ENCODE measurements at regions not wholly inside any gene's neighbourhood (a gene's known extent, or its start where the extent isn't known, plus 50 kb on each side); places are given as distances from the start of the nearest gene placed in this dataset.
"Not testable (repeated sequence)": the region's sequence is repeated elsewhere in the genome, so short reads cannot be mapped to it uniquely, and the experiment has no call there.

DNA sequence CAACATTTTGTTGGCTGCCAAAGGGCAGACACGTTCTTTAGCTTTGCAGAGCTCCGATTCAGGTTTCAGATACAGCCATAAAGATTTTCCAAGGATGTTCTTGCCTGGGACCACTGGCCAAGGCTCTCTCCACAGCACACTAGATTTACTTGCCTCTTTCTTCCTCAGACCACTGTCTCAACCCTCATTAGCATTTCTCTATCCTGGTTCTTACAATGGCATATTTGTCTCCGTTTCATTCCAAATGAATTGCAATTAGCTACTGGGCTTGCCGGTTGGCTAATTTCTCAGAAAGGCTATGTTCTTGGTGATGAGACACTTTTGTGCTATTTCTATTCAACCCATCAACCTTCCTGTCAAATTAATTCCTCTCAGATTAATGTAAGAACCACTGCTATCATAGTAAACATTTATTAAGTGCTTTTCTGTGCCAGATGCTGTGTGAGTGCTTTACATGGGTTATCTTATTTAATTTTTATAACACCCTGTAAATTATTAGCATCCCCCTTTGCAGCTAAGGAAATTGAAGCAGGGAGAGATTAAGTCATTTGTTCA is 118.4 kb upstream of the NR3C1 start:
- TF ChIP-seq JUND (IDR thresholded peaks at IDR 0.05; ENCODE audit: low read depth): no peak
- DNase-seq (ENCODE audit: low read depth in 1 of 2, low spot score in 1 of 2): no peak
- in situ Hi-C loops (cut with HindIII; ENCODE audit: low pct_unique_long_range_greater_than_20kb, low sequenced_read_pairs): no loop called here

GRCh38 chr5:143521141-143521540 is 117.7 kb upstream of the NR3C1 start:
- in situ Hi-C loops (cut with HindIII; ENCODE audit: low pct_unique_long_range_greater_than_20kb, low sequenced_read_pairs): no loop called here
- no peak for TF ChIP-seq JUND (IDR thresholded peaks at IDR 0.05; ENCODE audit: low read depth)
- DNase-seq (ENCODE audit: low read depth in 1 of 2, low spot score in 1 of 2): no peak

DNA sequence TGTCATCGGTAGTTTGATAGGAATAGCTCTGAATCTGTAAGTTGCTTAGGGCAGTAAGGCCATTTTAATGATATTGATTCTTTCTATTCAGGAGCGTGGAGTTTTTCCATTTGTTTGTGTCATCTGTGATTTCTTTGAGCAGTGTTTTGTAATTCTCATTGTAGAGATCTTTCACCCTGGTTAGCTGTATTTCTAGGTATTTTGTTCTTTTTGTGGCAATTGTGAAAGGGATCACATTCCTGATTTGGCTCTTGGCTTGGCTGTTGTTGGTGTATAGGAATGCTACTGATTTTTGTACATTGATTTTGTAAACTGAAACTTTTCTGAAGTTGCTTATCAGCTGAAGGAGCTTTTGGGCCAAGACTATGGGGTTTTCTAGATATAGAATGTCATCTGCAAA is 115.7 kb upstream of the NR3C1 start:
- in situ Hi-C loops (cut with HindIII; ENCODE audit: low pct_unique_long_range_greater_than_20kb, low sequenced_read_pairs); DNase-seq (ENCODE audit: low read depth in 1 of 2, low spot score in 1 of 2): not testable (repeated sequence)

GRCh38 chr5:143517824-143518223 is 114.3 kb upstream of the NR3C1 start:
- in situ Hi-C loops (cut with HindIII; ENCODE audit: low pct_unique_long_range_greater_than_20kb, low sequenced_read_pairs); DNase-seq (ENCODE audit: low read depth in 1 of 2, low spot score in 1 of 2): not testable (repeated sequence)

GRCh38 chr5:143516249-143516648 is 112.8 kb upstream of the NR3C1 start:
- DNase-seq (ENCODE audit: low read depth in 1 of 2, low spot score in 1 of 2): no peak
- in situ Hi-C loops (cut with HindIII; ENCODE audit: low pct_unique_long_range_greater_than_20kb, low sequenced_read_pairs): no loop called here
- TF ChIP-seq JUND (IDR thresholded peaks at IDR 0.05; ENCODE audit: low read depth): no peak

DNA sequence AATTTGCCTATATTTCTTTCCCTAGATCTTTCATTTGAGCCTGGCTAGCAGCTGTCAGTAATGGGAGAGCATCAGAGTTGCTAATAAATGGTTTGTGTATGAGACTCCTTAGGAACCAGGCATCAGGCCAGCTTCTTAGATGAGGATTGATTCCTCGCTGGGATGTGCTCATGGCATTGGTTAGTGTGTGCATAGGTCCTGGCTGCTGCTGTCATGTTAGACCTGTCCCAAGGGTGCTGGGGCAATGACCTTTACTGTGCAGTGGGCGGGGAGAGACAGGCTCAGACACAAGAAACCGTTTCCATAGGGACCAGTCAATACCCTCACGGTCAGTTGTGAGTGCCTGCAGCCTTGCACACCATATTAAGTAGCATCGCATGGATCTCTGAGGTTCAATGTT is 112.3 kb upstream of the NR3C1 start:
- TF ChIP-seq JUND (IDR thresholded peaks at IDR 0.05; ENCODE audit: low read depth): no peak
- DNase-seq (ENCODE audit: low read depth in 1 of 2, low spot score in 1 of 2): no peak
- in situ Hi-C loops (cut with HindIII; ENCODE audit: low pct_unique_long_range_greater_than_20kb, low sequenced_read_pairs): no loop called here

GRCh38 chr5:143514616-143515335 is 111.3 kb upstream of the NR3C1 start:
- TF ChIP-seq JUND (IDR thresholded peaks at IDR 0.05; ENCODE audit: low read depth): no peak
- in situ Hi-C loops (cut with HindIII; ENCODE audit: low pct_unique_long_range_greater_than_20kb, low sequenced_read_pairs): no loop called here
- no peak for DNase-seq (ENCODE audit: low read depth in 1 of 2, low spot score in 1 of 2)

- DNase-seq (ENCODE audit: low read depth in 1 of 2, low spot score in 1 of 2): no peak
- TF ChIP-seq JUND (IDR thresholded peaks at IDR 0.05; ENCODE audit: low read depth): no peak
- in situ Hi-C loops (cut with HindIII; ENCODE audit: low pct_unique_long_range_greater_than_20kb, low sequenced_read_pairs): no loop called here
Measured at GRCh38 chr5:143513720-143514119, 110.2 kb upstream of the NR3C1 start.

DNA sequence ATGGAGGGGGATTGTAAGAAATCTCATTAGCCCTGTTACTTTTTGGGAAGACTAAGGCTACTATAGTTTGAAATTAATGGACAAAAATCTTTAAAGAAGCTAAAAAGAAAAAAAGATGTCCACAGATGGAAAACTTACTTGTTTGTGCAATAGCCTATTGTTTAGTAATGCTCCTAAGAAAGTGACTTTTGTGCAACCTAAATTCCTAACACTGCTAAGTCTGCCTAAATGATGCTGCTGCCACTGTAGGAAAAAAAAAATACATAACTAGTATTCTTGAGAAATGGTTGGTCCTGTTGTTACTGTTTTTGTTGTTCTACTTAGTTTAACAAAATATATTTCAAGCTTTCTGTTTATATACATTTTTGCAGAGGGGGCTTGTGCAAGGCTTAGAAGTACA is 108.2 kb upstream of the NR3C1 start:
- TF ChIP-seq JUND (IDR thresholded peaks at IDR 0.05; ENCODE audit: low read depth): no peak
- no peak for DNase-seq (ENCODE audit: low read depth in 1 of 2, low spot score in 1 of 2)
- in situ Hi-C loops (cut with HindIII; ENCODE audit: low pct_unique_long_range_greater_than_20kb, low sequenced_read_pairs): no loop called here

DNA sequence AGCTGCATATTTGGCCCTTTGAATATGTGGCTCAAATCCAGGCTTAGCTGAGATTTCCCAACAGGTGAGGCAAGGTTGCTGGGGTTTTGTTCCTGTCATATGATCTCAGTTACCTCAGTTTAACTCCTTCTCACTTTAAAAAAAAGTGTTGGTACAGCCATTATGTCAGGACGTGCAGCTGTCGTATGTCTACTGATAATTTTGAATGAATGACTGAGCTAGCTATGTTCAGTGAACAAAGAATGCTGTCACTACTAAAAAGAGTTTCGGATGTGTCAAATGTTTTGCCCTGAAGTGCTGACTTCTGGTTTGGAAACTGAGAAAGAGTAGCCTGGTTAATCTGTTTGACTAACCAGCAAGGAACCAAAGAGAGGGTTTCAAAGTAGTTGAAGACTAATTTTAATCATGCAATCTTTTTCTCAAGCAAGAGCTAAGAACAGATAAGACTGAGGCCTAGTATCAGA is 106.3 kb upstream of the NR3C1 start:
- no peak for TF ChIP-seq JUND (IDR thresholded peaks at IDR 0.05; ENCODE audit: low read depth)
- DNase-seq (ENCODE audit: low read depth in 1 of 2, low spot score in 1 of 2): no peak
- in situ Hi-C loops (cut with HindIII; ENCODE audit: low pct_unique_long_range_greater_than_20kb, low sequenced_read_pairs): no loop called here

GRCh38 chr5:143506836-143507552 is 103.5 kb upstream of the NR3C1 start:
- DNase-seq (ENCODE audit: low read depth in 1 of 2, low spot score in 1 of 2): peak; percentile 18 to 55
- TF ChIP-seq JUND (IDR thresholded peaks at IDR 0.05; ENCODE audit: low read depth): no peak
- in situ Hi-C loops (cut with HindIII; ENCODE audit: low pct_unique_long_range_greater_than_20kb, low sequenced_read_pairs): no loop called here

GRCh38 chr5:143505934-143506333 is 102.4 kb upstream of the NR3C1 start:
- in situ Hi-C loops (cut with HindIII; ENCODE audit: low pct_unique_long_range_greater_than_20kb, low sequenced_read_pairs): no loop called here
- no peak for TF ChIP-seq JUND (IDR thresholded peaks at IDR 0.05; ENCODE audit: low read depth)
- no peak for DNase-seq (ENCODE audit: low read depth in 1 of 2, low spot score in 1 of 2)

DNA sequence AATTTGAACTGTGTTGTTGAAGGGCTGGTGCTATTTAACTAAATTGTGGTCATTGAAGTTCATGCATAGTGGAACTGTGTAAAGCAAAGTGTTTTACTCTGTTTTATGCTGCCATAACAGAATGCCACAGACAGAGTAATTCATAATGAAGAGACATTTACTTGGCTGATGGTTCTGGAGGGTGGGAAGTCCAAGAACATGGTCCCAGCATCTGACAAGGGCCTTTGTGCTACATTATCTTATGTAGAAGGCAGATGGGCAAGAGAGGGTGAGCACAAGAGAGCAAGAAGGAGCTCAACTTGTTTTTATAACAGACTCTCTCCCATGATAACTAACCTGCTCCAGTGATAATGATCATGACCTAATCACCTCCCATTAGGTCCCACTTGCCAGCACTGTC is 101.9 kb upstream of the NR3C1 start:
- TF ChIP-seq JUND (IDR thresholded peaks at IDR 0.05; ENCODE audit: low read depth): no peak
- no peak for DNase-seq (ENCODE audit: low read depth in 1 of 2, low spot score in 1 of 2)
- in situ Hi-C loops (cut with HindIII; ENCODE audit: low pct_unique_long_range_greater_than_20kb, low sequenced_read_pairs): no loop called here
